Karpas-422 (cell line): ENCODE measurements at regions not wholly inside any gene's neighbourhood (a gene's known extent, or its start where the extent isn't known, plus 50 kb on each side); places are given as distances from the start of the nearest gene placed in this dataset.
"Not testable (repeated sequence)": the region's sequence is repeated elsewhere in the genome, so short reads cannot be mapped to it uniquely, and the experiment has no call there.

Experiments
- DNase-seq: peaks from one replicate; pipeline ENCODE4 v3.0.0-alpha.2; 2015
- H2AFZ ChIP-seq: fragments of 200-600 bp; sonication (generic); 2 replicates; pipeline ENCODE4 v1.6.1; 2014; ENCODE audit warnings: antibody characterized with exemption, low read length, mixed read lengths
- H3K27ac ChIP-seq: fragments of 200-600 bp; sonication (generic); 2 replicates; pipeline ENCODE4 v1.5.1; 2014; ENCODE audit warnings: mild to moderate bottlenecking, low read length, moderate library complexity
- H3K27me3 ChIP-seq: fragments of 200-600 bp; sonication (generic); 2 replicates; pipeline ENCODE4 v1.6.1; 2014; ENCODE audit warnings: low read length, mixed read lengths
- H3K36me3 ChIP-seq: fragments of 200-600 bp; sonication (generic); 2 replicates; pipeline ENCODE4 v1.6.1; 2014; ENCODE audit warnings: low read length, mixed read lengths; ENCODE audit not compliant: insufficient read depth
- H3K4me1 ChIP-seq: fragments of 200-600 bp; sonication (generic); 2 replicates; pipeline ENCODE4 v1.6.1; 2014; ENCODE audit warnings: mild to moderate bottlenecking, low read length, mixed read lengths
- H3K4me2 ChIP-seq: fragments of 200-600 bp; sonication (generic); 2 replicates; pipeline ENCODE4 v1.6.1; 2014; ENCODE audit warnings: low read length, low read depth, mild to moderate bottlenecking; ENCODE audit not compliant: poor library complexity, severe bottlenecking
- H3K4me3 ChIP-seq: fragments of 200-600 bp; sonication (generic); 2 replicates; pipeline ENCODE4 v1.5.1; 2014; ENCODE audit warnings: mild to moderate bottlenecking, antibody characterized with exemption, low read length, mixed read lengths
- H3K79me2 ChIP-seq: fragments of 200-600 bp; sonication (generic); 2 replicates; pipeline ENCODE4 v1.6.1; 2014; ENCODE audit warnings: mild to moderate bottlenecking, low read length, mixed read lengths
- H3K9ac ChIP-seq: fragments of 200-600 bp; sonication (generic); 2 replicates; pipeline ENCODE4 v1.6.0; 2014; ENCODE audit warnings: low read length
- H3K9me2 ChIP-seq: fragments of 200-600 bp; sonication (generic), shearing (Covaris generic); replicated peaks from 2 replicates; pipeline ENCODE4 v1.6.0; 2014; ENCODE audit warnings: mild to moderate bottlenecking, low read length, moderate library complexity; ENCODE audit not compliant: insufficient read depth
- H3K9me3 ChIP-seq: fragments of 300-700, 200-600 bp; sonication (generic); 2 replicates; pipeline ENCODE4 v1.6.1; 2014; ENCODE audit warnings: low read length, mixed read lengths
- H4K20me1 ChIP-seq: fragments of 200-600 bp; sonication (generic); 2 replicates; pipeline ENCODE4 v1.6.1; 2014; ENCODE audit warnings: mild to moderate bottlenecking, antibody characterized with exemption, low read length, low read depth; ENCODE audit not compliant: insufficient read depth

DNA sequence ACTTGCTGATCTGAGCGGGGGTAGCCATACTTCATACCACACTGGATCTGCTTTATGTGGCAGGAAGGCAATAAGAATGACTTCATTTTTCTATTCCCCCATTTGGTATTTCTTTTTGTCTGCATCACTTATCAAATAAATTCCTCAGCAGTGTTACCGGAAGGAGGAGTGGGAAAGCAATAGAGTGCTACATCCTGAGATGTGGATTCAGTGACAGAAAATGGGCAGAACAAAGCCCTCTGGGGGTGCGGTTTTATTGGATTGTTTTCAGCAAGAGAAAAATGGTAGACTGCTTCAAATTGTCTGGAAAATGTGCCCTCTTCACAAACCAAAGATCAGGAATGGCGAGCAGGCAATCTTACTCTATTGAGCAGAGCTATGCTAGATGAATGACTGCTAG, 751.9 kb upstream of the NEGR1 start:
- no peaks in the 10 kb centered on the region for H3K79me2 ChIP-seq
- DNase-seq, result no peak
- H3K4me3 ChIP-seq, result no peak overlapping the region
- H3K9me2 ChIP-seq, result no peaks in the 10 kb centered on the region
- no peak overlapping the region for H3K4me2 ChIP-seq
- no peak overlapping the region for H3K9ac ChIP-seq
- no peaks in the 10 kb centered on the region for H3K4me1 ChIP-seq
- peaks cover 32% of the 10 kb centered on the region for H3K9me3 ChIP-seq
- no peaks in the 10 kb centered on the region for H4K20me1 ChIP-seq
- no peak overlapping the region for H3K27ac ChIP-seq
- H2AFZ ChIP-seq, result no peak overlapping the region
- H3K36me3 ChIP-seq, result no peaks in the 10 kb centered on the region
- H3K27me3 ChIP-seq, result no peaks in the 10 kb centered on the region

DNA sequence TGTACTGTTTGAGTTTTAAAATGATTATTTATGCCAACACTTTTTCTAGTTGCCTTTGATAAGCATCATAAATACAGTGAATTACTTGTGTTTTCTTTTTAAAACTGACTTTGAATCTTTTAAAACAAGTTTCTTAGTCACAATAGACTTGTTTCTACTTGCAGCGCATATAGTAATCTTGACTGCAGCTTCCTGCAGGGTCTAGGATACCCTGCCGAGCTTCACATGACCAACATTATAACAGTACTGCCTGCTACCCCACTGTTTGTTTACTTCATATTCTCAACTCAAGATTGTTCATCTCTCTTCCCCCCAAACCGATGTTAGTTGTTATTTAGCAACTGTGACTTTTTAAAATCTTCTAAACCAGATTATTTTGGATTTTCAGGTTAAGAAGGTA, 751.3 kb upstream of the NEGR1 start:
- Histone ChIP-seq H3K4me3 (no peak overlapping the region), H2AFZ (no peak overlapping the region), H3K27me3 (no peaks in the 10 kb centered on the region), H3K4me2 (no peak overlapping the region), H3K9me3 (peaks cover 28% of the 10 kb centered on the region), H4K20me1 (no peaks in the 10 kb centered on the region), H3K9ac (no peak overlapping the region), H3K4me1 (no peaks in the 10 kb centered on the region), H3K36me3 (no peaks in the 10 kb centered on the region), H3K9me2 (no peaks in the 10 kb centered on the region), H3K27ac (no peak overlapping the region), H3K79me2 (no peaks in the 10 kb centered on the region)
- DNase-seq, result no peak

DNA sequence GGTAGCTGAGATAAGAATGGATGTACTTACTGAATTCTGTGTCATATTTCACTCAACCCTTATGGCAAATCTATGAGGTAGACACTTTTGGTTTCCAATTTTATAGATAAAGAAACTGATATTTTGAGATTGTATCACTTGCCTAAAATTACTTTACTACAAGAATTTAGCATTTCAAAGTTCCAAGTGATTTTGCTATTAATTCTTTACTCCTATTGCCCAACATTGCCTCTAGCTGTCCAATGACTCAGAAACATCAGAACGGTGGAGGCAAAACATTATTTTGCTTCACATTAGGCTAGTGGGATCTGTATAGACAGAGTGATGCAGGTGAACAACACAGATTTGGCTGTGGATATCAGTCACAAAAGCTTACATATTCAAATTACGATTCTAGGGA, 747.2 kb upstream of the NEGR1 start:
- no peaks in the 10 kb centered on the region for H3K4me1 ChIP-seq
- no peak overlapping the region for H3K4me2 ChIP-seq
- H3K4me3 ChIP-seq, result no peak overlapping the region
- H3K27me3 ChIP-seq, result no peaks in the 10 kb centered on the region
- no peak overlapping the region for H2AFZ ChIP-seq
- no peaks in the 10 kb centered on the region for H4K20me1 ChIP-seq
- H3K9ac ChIP-seq, result no peak overlapping the region
- H3K27ac ChIP-seq, result no peak overlapping the region
- no peaks in the 10 kb centered on the region for H3K79me2 ChIP-seq
- H3K9me3 ChIP-seq, result peaks cover 22% of the 10 kb centered on the region
- no peaks in the 10 kb centered on the region for H3K36me3 ChIP-seq
- DNase-seq, result no peak
- no peaks in the 10 kb centered on the region for H3K9me2 ChIP-seq

DNA sequence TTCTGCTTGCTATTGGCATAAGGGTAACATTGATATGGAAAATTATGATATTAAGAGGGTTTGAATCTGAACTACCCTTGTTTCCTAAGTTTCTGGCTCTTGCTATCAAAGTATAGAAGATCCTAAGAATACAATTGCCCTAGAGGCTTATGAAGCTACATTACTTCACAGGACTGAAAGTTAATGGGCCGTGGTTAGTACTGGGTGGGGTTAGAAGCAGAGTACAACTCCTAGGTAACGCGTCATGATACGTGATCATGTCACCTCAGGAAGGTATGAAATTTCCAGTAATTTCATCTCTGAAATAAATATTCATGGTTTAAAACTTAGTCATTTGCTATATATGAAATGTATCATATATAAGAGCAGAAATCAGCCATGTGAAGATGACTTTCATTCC, 743.8 kb upstream of the NEGR1 start:
- no peaks in the 10 kb centered on the region for H3K36me3 ChIP-seq
- H3K27me3 ChIP-seq, result no peaks in the 10 kb centered on the region
- H3K4me2 ChIP-seq, result no peak overlapping the region
- H3K4me3 ChIP-seq, result no peak overlapping the region
- no peak overlapping the region for H3K9ac ChIP-seq
- peaks cover 22% of the 10 kb centered on the region for H3K9me3 ChIP-seq
- H3K27ac ChIP-seq, result no peak overlapping the region
- H3K4me1 ChIP-seq, result no peaks in the 10 kb centered on the region
- no peaks in the 10 kb centered on the region for H4K20me1 ChIP-seq
- H3K9me2 ChIP-seq, result no peaks in the 10 kb centered on the region
- no peak overlapping the region for H2AFZ ChIP-seq
- H3K79me2 ChIP-seq, result no peaks in the 10 kb centered on the region
- no peak for DNase-seq

DNA sequence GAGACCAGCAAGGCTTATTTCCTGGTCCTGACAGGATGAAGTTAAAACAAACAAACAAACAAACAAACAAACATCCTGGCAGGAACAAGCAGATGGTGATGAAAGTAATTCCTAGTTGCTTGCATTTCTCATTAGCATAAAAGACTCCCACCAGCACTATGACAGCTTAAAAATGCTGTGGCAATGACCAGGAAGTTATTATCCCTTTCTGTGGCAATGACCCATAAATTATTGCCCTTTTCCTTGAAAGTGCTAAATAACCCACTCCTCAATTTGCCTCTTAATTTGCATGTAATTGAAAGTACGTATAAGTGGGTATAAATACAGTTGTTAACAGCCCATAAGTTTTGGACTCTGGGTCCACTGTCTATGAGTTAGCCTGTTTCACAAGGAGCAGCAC, 727.6 kb upstream of the NEGR1 start:
- Histone ChIP-seq H3K9ac (no peak overlapping the region), H3K79me2 (no peaks in the 10 kb centered on the region)

DNA sequence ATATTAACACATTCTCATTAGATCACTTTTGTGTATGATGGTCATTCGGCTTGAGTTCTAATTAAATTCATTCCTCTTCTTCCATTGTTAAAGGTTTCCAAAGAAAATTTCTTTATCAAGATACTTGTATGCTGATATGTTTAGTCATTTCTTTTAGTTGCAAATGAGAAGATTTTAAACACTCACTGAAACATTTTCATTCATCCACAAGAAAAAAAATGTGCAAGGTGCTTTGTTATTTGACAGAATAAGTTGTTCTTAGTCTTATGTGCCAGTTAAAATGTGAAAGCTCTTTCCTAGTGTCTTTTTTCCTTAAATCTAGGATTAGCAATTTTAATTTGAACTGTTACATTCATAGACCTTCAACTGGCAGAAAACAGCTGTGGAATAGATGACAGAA, 727.0 kb upstream of the NEGR1 start:
- Histone ChIP-seq H3K9me3 (peaks cover 15% of the 10 kb centered on the region), H3K27me3 (no peaks in the 10 kb centered on the region), H2AFZ (no peak overlapping the region), H3K36me3 (no peaks in the 10 kb centered on the region), H3K79me2 (no peaks in the 10 kb centered on the region), H3K27ac (no peak overlapping the region), H3K4me2 (no peak overlapping the region), H3K9ac (no peak overlapping the region), H3K4me3 (no peak overlapping the region), H3K4me1 (no peaks in the 10 kb centered on the region), H4K20me1 (no peaks in the 10 kb centered on the region), H3K9me2 (no peaks in the 10 kb centered on the region)
- DNase-seq, result no peak

More for the DNA sequence above, 727.6 kb upstream of the NEGR1 start:
- Histone ChIP-seq H3K27me3 (no peaks in the 10 kb centered on the region), H3K27ac (no peak overlapping the region), H2AFZ (no peak overlapping the region), H3K4me3 (no peak overlapping the region), H4K20me1 (no peaks in the 10 kb centered on the region), H3K9me3 (peaks cover 15% of the 10 kb centered on the region), H3K36me3 (no peaks in the 10 kb centered on the region), H3K4me2 (no peak overlapping the region), H3K4me1 (no peaks in the 10 kb centered on the region), H3K9me2 (no peaks in the 10 kb centered on the region)
- DNase-seq, result no peak

DNA sequence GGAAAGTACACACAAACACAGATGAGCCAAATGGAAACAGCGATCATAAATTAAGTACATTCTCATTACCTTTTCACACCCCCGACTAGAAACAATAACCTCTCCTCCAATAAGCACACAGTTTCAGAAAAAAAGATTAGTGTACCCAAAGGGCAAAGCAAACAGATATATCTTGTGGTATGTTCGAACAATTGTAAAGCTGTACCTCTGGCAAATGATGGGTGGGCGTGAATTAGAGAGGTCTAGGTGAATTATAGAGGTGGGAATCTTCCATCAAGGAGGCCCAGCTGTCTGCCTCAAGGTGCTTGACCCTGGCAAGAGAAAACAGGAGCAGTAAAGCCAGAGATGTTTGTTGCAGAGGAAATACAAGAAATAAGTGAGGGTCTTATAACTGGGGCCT, 715.3 kb upstream of the NEGR1 start:
- DNase-seq, result no peak
- H3K27ac ChIP-seq, result no peak overlapping the region
- H3K4me2 ChIP-seq, result no peak overlapping the region
- no peak overlapping the region for H3K4me3 ChIP-seq
- H2AFZ ChIP-seq, result no peak overlapping the region
- no peaks in the 10 kb centered on the region for H3K4me1 ChIP-seq
- no peaks in the 10 kb centered on the region for H3K79me2 ChIP-seq
- H3K9me3 ChIP-seq, result peaks cover 15% of the 10 kb centered on the region; the same call in 1 of the 2 replicates
- H3K36me3 ChIP-seq, result no peaks in the 10 kb centered on the region
- H3K9ac ChIP-seq, result no peak overlapping the region
- no peaks in the 10 kb centered on the region for H3K27me3 ChIP-seq
- H4K20me1 ChIP-seq, result no peaks in the 10 kb centered on the region
- no peaks in the 10 kb centered on the region for H3K9me2 ChIP-seq

DNA sequence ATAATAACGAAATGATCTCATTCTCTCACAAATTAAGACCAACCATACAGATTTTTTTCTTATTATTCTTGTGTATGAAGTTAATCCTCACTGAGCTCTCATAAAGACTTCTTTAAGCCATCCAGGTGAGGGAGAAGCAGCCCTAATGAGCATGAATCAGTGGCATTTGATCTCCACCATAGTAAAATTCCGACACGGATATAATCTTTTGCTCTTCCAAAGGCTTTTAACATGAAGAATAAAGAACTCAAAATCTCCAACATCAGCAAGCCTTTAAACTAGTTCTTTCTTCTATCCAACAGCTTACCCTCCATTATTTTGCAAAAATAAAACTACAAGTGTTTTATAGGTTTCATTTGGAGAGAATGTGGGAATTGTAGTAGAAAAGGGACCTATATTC, 714.7 kb upstream of the NEGR1 start:
- Histone ChIP-seq H3K79me2 (no peaks in the 10 kb centered on the region), H3K27ac (no peak overlapping the region)

DNA sequence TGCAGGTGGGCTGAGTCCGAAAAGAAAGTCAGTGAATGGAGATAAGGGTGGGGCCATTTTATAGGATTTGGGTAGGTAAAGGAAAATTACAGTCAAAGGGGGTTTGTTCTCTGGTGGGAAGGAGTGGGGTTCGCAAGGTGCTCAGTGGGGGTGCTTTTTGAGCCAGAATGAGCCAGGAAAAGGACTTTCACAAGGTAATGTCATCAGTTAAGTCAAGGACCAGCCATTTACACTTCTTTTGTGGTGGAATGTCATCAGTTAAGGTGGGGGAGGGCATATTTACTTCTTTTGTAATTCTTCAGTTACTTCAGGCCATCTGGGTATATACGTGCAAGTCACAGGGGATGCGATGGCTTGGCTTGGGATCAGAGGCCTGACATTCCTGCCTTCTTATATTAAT, 705.5 kb upstream of the NEGR1 start:
- not testable (repeated sequence) for H3K4me3 ChIP-seq, H3K4me1 ChIP-seq, H3K79me2 ChIP-seq, H3K4me2 ChIP-seq, H3K27me3 ChIP-seq, DNase-seq, H3K27ac ChIP-seq, H2AFZ ChIP-seq, H3K9me2 ChIP-seq, H3K9ac ChIP-seq, H3K36me3 ChIP-seq, H3K9me3 ChIP-seq, H4K20me1 ChIP-seq

More for the DNA sequence above, 714.7 kb upstream of the NEGR1 start:
- no peak overlapping the region for H2AFZ ChIP-seq
- H4K20me1 ChIP-seq, result no peaks in the 10 kb centered on the region
- peaks cover 15% of the 10 kb centered on the region; the same call in 1 of the 2 replicates for H3K9me3 ChIP-seq
- H3K4me2 ChIP-seq, result no peak overlapping the region
- no peaks in the 10 kb centered on the region for H3K27me3 ChIP-seq
- no peak overlapping the region for H3K9ac ChIP-seq
- no peaks in the 10 kb centered on the region for H3K36me3 ChIP-seq
- H3K4me3 ChIP-seq, result no peak overlapping the region
- DNase-seq, result no peak
- H3K4me1 ChIP-seq, result no peaks in the 10 kb centered on the region
- H3K9me2 ChIP-seq, result no peaks in the 10 kb centered on the region
